ENCODE measurements at regions not wholly inside any gene's neighbourhood (a gene's known extent, or its start where the extent isn't known, plus 50 kb on each side); places are given as distances from the start of the nearest gene placed in this dataset.

DNA sequence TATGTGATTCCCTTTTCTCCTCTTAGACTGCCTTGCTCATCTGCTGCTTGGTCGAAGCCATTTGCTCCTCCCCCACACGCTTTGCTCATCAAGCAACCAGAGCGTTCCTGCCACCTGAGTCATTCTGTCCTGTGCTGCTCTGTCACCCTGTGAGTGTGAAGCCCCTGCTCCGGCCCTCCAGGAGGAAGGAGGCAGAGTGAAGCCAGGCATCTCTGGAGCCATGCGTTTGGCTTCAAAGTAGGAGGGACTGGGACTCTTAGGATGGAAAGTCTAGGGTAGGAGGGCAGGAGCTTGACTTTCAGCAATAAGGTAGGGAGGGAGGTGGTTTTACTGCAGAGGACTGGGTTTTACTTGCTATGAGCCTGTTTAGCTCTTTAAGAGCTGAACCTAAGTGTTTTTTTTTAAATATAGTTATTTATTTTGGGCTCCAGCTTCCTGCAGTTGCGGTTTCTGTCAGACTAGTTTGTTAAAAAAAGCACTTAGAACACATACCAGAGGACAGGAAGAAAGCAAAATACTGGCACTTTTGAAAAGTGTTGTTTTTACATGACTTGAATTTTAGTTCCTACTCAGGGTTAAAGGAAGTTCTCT lies 63.6 kb downstream of the SPINK2 start:
- H3K9me3 Mint-ChIP-seq: no peaks in the 10 kb centered on the region
- no peaks in the 10 kb centered on the region for H3K36me3 Mint-ChIP-seq (ENCODE audit: low read depth)
- DNase-seq (ENCODE audit: low spot score): peak; percentile 70
- H3K4me3 Mint-ChIP-seq: peak overlapping the region; percentile 74
- H3K27ac Mint-ChIP-seq: peak overlapping the region; percentile 98
- H3K27me3 Mint-ChIP-seq (ENCODE audit: insufficient read depth): peaks cover 2% of the 10 kb centered on the region
- intact Hi-C loops (cut with micrococcal nuclease): loop anchor here (1.0 to 5.0 kb wide), 4 partner anchors 36 to 106 kb away; partner anchors contain the start of gene HOPX
- H3K4me1 Mint-ChIP-seq (ENCODE audit: low read depth): peaks cover 48% of the 10 kb centered on the region

- Mint-ChIP-seq H3K4me1 (ENCODE audit: low read depth) (peaks cover 44% of the 10 kb centered on the region), H3K4me3 (peak overlapping the region; percentile 34), H3K36me3 (ENCODE audit: low read depth) (no peaks in the 10 kb centered on the region), H3K27ac (peak overlapping the region; percentile 98), H3K9me3 (no peaks in the 10 kb centered on the region), H3K27me3 (ENCODE audit: insufficient read depth) (peaks cover 2% of the 10 kb centered on the region)
- intact Hi-C loops (cut with micrococcal nuclease): loop anchor here (1.0 to 5.0 kb wide), 3 partner anchors 35 to 105 kb away; partner anchors contain the start of gene HOPX
- DNase-seq (ENCODE audit: low spot score): peak; percentile 6
These were observed 64.2 kb downstream of the SPINK2 start for GRCh38 chr4:56757261-56757746.

DNA sequence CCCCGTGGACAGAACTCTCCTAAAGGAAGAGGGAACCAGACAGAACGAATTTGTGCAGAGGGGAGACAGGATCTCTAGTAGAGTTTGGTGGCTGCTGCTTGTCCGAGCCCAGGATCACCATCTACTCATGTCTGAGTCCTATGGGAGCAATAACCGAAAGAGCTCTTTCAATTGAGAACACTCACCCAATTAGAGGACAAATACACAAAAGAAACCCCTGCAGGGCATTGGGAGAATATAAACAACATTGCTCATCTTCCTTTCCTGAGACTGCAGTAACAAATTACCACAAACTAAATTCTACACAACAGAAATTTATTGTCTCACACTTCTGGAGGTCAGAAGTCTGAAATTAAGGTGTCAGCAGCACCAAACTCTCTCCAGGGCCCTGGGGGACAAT lies 65.6 kb downstream of the SPINK2 start:
- Mint-ChIP-seq H3K9me3 (peaks cover 5% of the 10 kb centered on the region), H3K36me3 (ENCODE audit: low read depth) (no peaks in the 10 kb centered on the region)
- no peak for DNase-seq (ENCODE audit: low spot score)

DNA sequence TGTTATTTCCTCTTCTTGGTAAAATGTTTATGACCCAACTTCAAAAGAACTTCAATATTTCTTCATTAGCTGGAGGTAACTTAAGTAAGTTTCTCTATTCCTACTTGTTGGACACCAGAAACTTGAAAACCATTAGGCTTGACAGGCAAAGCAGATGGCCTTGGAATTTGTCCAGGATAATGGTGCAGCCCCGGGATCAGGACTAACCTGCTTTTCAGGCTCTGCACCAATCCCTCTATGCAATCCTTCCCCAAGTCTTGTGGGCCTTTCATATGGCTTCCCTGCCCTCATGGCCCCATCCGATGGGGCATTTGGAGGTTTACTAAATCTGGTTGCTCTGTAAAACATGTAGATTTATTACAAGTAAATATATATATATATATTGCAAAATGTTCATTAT lies 68.5 kb downstream of the SPINK2 start:
- Mint-ChIP-seq H3K4me1 (ENCODE audit: low read depth) (peaks cover 21% of the 10 kb centered on the region), H3K4me3 (no peak overlapping the region), H3K36me3 (ENCODE audit: low read depth) (no peaks in the 10 kb centered on the region), H3K27me3 (ENCODE audit: insufficient read depth) (peaks cover 2% of the 10 kb centered on the region), H3K27ac (no peak overlapping the region), H3K9me3 (peaks cover 9% of the 10 kb centered on the region)
- intact Hi-C loops (cut with micrococcal nuclease): no loop called here
- DNase-seq (ENCODE audit: low spot score): no peak

More for the DNA sequence above, 65.6 kb downstream of the SPINK2 start:
- Mint-ChIP-seq H3K27me3 (ENCODE audit: insufficient read depth) (peaks cover 2% of the 10 kb centered on the region), H3K4me1 (ENCODE audit: low read depth) (peaks cover 44% of the 10 kb centered on the region), H3K27ac (no peak overlapping the region), H3K4me3 (no peak overlapping the region)
- intact Hi-C loops (cut with micrococcal nuclease): loop anchor here (1.0 to 5.0 kb wide), 3 partner anchors 34 to 319 kb away; no protein-coding TSS in a partner anchor

- no peak for DNase-seq (ENCODE audit: low spot score)
- Mint-ChIP-seq H3K36me3 (ENCODE audit: low read depth) (no peaks in the 10 kb centered on the region), H3K27ac (no peak overlapping the region), H3K4me3 (no peak overlapping the region), H3K4me1 (ENCODE audit: low read depth) (no peaks in the 10 kb centered on the region), H3K9me3 (peaks cover 9% of the 10 kb centered on the region), H3K27me3 (ENCODE audit: insufficient read depth) (peaks cover 5% of the 10 kb centered on the region)
- intact Hi-C loops (cut with micrococcal nuclease): no loop called here
These were observed 69.1 kb upstream of the HOPX start for GRCh38 chr4:56750231-56750630.

DNA sequence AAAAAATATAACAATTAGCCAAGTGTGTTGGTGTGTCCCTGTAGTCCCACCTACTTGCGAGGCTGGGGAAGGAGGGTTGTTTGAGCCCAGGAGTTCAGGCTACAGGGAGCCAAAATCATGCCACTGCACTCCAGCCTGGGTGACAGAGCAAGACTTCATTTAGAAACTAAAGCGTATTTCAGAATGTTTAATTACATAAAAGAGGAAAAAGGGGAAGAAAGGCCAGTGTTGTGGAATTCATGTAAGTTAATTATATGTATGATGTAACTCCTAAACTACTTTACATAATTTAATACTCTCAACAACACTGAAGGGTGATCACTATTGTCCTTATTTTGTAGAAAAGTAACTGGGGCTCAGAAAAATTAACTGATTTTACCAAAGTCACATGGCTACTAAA lies 67.2 kb upstream of the HOPX start:
- H3K36me3 Mint-ChIP-seq (ENCODE audit: low read depth): no peaks in the 10 kb centered on the region
- intact Hi-C loops (cut with micrococcal nuclease): no loop called here
- DNase-seq (ENCODE audit: low spot score): no peak
- peaks cover 5% of the 10 kb centered on the region for H3K27me3 Mint-ChIP-seq (ENCODE audit: insufficient read depth)
- no peak overlapping the region for H3K27ac Mint-ChIP-seq
- peaks cover 9% of the 10 kb centered on the region for H3K9me3 Mint-ChIP-seq
- no peaks in the 10 kb centered on the region for H3K4me1 Mint-ChIP-seq (ENCODE audit: low read depth)
- no peak overlapping the region for H3K4me3 Mint-ChIP-seq

DNA sequence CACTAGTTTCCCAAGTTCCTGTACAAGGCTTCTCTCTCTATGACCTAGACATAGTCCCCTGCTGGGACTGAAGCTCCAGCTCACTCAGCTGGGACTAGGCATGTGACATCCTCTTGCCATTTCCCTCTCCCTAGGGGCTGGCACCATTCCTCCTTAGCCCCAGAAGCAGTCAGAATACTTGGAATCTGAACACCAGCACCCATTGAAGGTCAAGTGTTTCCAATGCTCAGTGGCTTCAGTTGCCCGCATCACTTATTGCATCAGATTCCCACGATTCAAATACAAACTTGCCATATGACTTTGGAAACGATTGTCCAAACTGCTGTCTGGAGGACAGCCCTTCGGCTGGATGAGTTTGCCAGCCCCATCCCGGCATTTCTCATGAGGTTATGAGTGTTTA lies 65.5 kb upstream of the HOPX start:
- H3K27ac Mint-ChIP-seq: no peak overlapping the region
- H3K9me3 Mint-ChIP-seq: peaks cover 7% of the 10 kb centered on the region
- H3K4me3 Mint-ChIP-seq: no peak overlapping the region
- peaks cover 2% of the 10 kb centered on the region for H3K27me3 Mint-ChIP-seq (ENCODE audit: insufficient read depth)
- no peaks in the 10 kb centered on the region for H3K36me3 Mint-ChIP-seq (ENCODE audit: low read depth)
- intact Hi-C loops (cut with micrococcal nuclease): no loop called here
- DNase-seq (ENCODE audit: low spot score): no peak
- H3K4me1 Mint-ChIP-seq (ENCODE audit: low read depth): no peaks in the 10 kb centered on the region

DNA sequence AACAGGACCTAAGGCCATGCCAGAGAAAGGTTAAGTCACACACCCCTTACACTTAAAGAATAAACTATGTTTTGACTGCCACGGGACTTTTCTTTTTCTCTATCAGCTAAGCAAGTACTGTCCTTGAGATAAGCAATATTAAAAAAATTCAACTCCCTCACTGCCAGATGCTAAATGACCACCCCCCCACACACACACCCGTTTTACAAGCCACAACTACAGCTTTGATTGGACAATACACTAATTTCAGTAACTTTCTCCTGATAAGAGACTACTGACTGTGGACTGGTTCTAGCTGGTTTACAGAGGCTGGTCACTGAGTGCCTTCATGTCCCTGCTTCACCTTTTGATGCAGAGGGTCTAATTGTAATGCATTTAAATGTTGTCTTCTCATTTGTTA lies 63.9 kb upstream of the HOPX start:
- Mint-ChIP-seq H3K27ac (no peak overlapping the region), H3K4me3 (no peak overlapping the region), H3K27me3 (ENCODE audit: insufficient read depth) (peaks cover 2% of the 10 kb centered on the region), H3K4me1 (ENCODE audit: low read depth) (no peaks in the 10 kb centered on the region), H3K9me3 (no peaks in the 10 kb centered on the region), H3K36me3 (ENCODE audit: low read depth) (no peaks in the 10 kb centered on the region)
- intact Hi-C loops (cut with micrococcal nuclease): no loop called here
- no peak for DNase-seq (ENCODE audit: low spot score)

- no peak for DNase-seq (ENCODE audit: low spot score)
- H3K27me3 Mint-ChIP-seq (ENCODE audit: insufficient read depth): peaks cover 7% of the 10 kb centered on the region
- H3K36me3 Mint-ChIP-seq (ENCODE audit: low read depth): no peaks in the 10 kb centered on the region
- intact Hi-C loops (cut with micrococcal nuclease): no loop called here
- no peak overlapping the region for H3K4me3 Mint-ChIP-seq
- H3K27ac Mint-ChIP-seq: no peak overlapping the region
- H3K9me3 Mint-ChIP-seq: no peaks in the 10 kb centered on the region
- H3K4me1 Mint-ChIP-seq (ENCODE audit: low read depth): no peaks in the 10 kb centered on the region
These were observed 62.9 kb upstream of the HOPX start for GRCh38 chr4:56744030-56744429.

- Mint-ChIP-seq H3K9me3 (no peaks in the 10 kb centered on the region), H3K27me3 (ENCODE audit: insufficient read depth) (peaks cover 7% of the 10 kb centered on the region), H3K36me3 (ENCODE audit: low read depth) (no peaks in the 10 kb centered on the region), H3K4me1 (ENCODE audit: low read depth) (no peaks in the 10 kb centered on the region), H3K4me3 (no peak overlapping the region), H3K27ac (no peak overlapping the region)
- DNase-seq (ENCODE audit: low spot score): no peak
- intact Hi-C loops (cut with micrococcal nuclease): no loop called here
These were observed 62.5 kb upstream of the HOPX start for GRCh38 chr4:56743550-56743949.

DNA sequence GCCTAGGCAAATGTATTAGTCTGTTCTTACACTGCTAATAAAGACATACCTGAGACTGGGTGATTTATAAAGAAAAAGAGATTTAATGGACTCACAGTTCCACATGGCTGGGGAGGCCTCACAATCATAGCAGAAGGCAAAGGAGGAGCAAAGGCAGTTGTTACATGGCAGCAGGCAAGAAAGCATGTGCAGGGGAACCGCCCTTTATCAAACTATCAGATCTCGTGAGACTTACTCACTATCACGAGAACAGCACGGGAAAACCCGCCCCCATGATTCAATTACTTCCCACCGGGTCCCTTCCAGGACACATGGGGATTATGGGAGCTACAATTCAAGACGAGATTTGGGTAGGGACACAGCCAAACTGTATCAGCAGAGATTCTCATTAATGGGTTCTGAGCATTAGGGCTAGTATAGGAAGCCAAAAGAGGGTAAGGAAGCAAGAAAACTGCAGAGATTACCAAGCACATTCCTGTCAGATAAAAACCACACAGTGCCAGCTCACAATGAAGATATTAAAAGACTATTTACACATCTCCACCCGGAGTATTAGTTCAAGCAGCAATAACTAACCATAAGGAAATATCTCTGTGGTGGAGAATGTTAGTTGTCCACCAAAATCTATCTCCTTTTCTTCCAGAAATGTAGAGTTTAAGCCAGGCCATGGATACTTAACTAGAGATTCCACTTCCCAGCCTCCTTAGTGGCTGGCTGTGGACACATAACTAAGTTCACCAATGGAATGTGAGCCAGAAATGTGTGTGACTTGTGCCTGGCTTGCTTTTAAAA lies 61.2 kb upstream of the HOPX start:
- H3K4me3 Mint-ChIP-seq: no peak overlapping the region
- DNase-seq (ENCODE audit: low spot score): no peak
- H3K36me3 Mint-ChIP-seq (ENCODE audit: low read depth): no peaks in the 10 kb centered on the region
- no peaks in the 10 kb centered on the region for H3K4me1 Mint-ChIP-seq (ENCODE audit: low read depth)
- H3K9me3 Mint-ChIP-seq: no peaks in the 10 kb centered on the region
- H3K27me3 Mint-ChIP-seq (ENCODE audit: insufficient read depth): peaks cover 7% of the 10 kb centered on the region
- intact Hi-C loops (cut with micrococcal nuclease): no loop called here
- no peak overlapping the region for H3K27ac Mint-ChIP-seq

DNA sequence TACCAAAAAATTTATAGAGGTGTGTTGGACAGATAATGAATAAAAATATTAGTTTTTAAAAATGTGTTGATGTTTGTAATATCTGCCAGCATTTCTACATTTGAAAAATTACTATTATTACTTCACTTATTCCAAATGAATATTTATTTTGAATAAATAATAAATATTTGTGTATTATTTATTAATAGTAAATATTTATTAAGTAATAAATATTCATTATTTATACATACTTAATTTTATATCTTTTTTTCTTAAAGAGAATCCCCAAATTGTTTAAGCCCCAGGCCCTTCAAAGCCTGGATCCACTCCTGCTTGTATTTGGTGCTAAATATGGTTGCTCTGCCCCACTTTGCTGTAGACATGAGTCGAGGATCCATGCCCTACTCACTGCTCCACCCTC lies 60.5 kb upstream of the HOPX start:
- Mint-ChIP-seq H3K27me3 (ENCODE audit: insufficient read depth) (peaks cover 6% of the 10 kb centered on the region), H3K36me3 (ENCODE audit: low read depth) (no peaks in the 10 kb centered on the region), H3K4me3 (no peak overlapping the region), H3K9me3 (no peaks in the 10 kb centered on the region), H3K27ac (no peak overlapping the region), H3K4me1 (ENCODE audit: low read depth) (no peaks in the 10 kb centered on the region)
- intact Hi-C loops (cut with micrococcal nuclease): no loop called here
- DNase-seq (ENCODE audit: low spot score): no peak

GRCh38 chr4:56739066-56739777 lies 58.1 kb upstream of the HOPX start:
- no peaks in the 10 kb centered on the region for H3K9me3 Mint-ChIP-seq
- no peaks in the 10 kb centered on the region for H3K4me1 Mint-ChIP-seq (ENCODE audit: low read depth)

More at GRCh38 chr4:56739066-56739777, 58.1 kb upstream of the HOPX start:
- intact Hi-C loops (cut with micrococcal nuclease): no loop called here
- no peak overlapping the region for H3K27ac Mint-ChIP-seq
- H3K4me3 Mint-ChIP-seq: no peak overlapping the region
- H3K36me3 Mint-ChIP-seq (ENCODE audit: low read depth): no peaks in the 10 kb centered on the region
- peaks cover 5% of the 10 kb centered on the region for H3K27me3 Mint-ChIP-seq (ENCODE audit: insufficient read depth)
- no peak for DNase-seq (ENCODE audit: low spot score)

Measured in activated T-helper 1 cell treated with anti-CD3 and anti-CD28 coated beads, Interleukin-12 subunit alpha, Interleukin-12 subunit beta, Interleukin-2, Interleukin-4 antibody, amounts not matched to agents 30 ng/mL and 10 ng/mL and 1 ng/mL, durations not matched to agents 14 hours and 24 hours and 36 hours (primary cell).